Smooth muscle cell (in vitro differentiated cells): ENCODE measurements at regions not wholly inside any gene's neighbourhood (a gene's known extent, or its start where the extent isn't known, plus 50 kb on each side); places are given as distances from the start of the nearest gene placed in this dataset.

ENCODE experiments used
- DNase-seq: peaks from one replicate; lab custom pipeline; 2025; ENCODE audit not compliant: unreplicated experiment; lab: John Stamatoyannopoulos, UW
- H2AFZ ChIP-seq: fragments of 200-600 bp; sonication (generic); 2 replicates; pipeline ENCODE4 v1.6.0; 2016; ENCODE audit warnings: antibody characterized with exemption, low read depth, mild to moderate bottlenecking
- H3F3A ChIP-seq: fragments of 200-600 bp; sonication (generic); 2 replicates; pipeline ENCODE4 v1.6.0; 2017; ENCODE audit warnings: antibody characterized with exemption, low read depth
- H3K27ac ChIP-seq: fragments of 200-600 bp; sonication (generic); 2 replicates; pipeline ENCODE4 v1.5.1; 2016; ENCODE audit warnings: low read depth, mild to moderate bottlenecking
- H3K27me3 ChIP-seq: fragments of 200-600 bp; sonication (generic); 2 replicates; pipeline ENCODE4 v1.6.1; 2016; ENCODE audit warnings: low read depth, mild to moderate bottlenecking
- H3K36me3 ChIP-seq: fragments of 200-600 bp; sonication (generic); 2 replicates; pipeline ENCODE4 v1.5.1; 2016; ENCODE audit warnings: low read depth
- H3K4me1 ChIP-seq: fragments of 200-600 bp; sonication (generic); 2 replicates; pipeline ENCODE4 v1.5.1; 2016; ENCODE audit warnings: low read depth
- H3K4me2 ChIP-seq: fragments of 200-600 bp; sonication (generic); 2 replicates; pipeline ENCODE4 v1.6.0; 2016; ENCODE audit warnings: mild to moderate bottlenecking
- H3K4me3 ChIP-seq: fragments of 200-600 bp; sonication (generic); 2 replicates; pipeline ENCODE4 v1.5.1; 2016; ENCODE audit warnings: mild to moderate bottlenecking
- H3K79me2 ChIP-seq: fragments of 200-600 bp; sonication (generic); 2 replicates; pipeline ENCODE4 v1.6.0; 2016; ENCODE audit warnings: low read depth, mild to moderate bottlenecking
- H3K9ac ChIP-seq: fragments of 200-600 bp; sonication (generic); 2 replicates; pipeline ENCODE4 v1.6.0; 2016; ENCODE audit warnings: low read depth
- H3K9me3 ChIP-seq: fragments of 200-600 bp; sonication (generic); replicated peaks from 2 replicates; pipeline ENCODE4 v1.5.1; 2016; ENCODE audit warnings: low read depth
- H4K20me1 ChIP-seq: fragments of 200-600 bp; sonication (generic); 2 replicates; pipeline ENCODE4 v1.6.0; 2016; ENCODE audit warnings: low read depth
- WGBS: methylation state at CpG from one replicate; pipeline ENCODE4 v1.1.7; 2016; ENCODE audit warnings: low lambda C conversion rate; 5-methylcytosine and 5-hydroxymethylcytosine counted together
- TF ChIP-seq, protein P1 (sequence below): fragments of 200-600 bp; sonication (generic); IDR thresholded peaks from 2 replicates; pipeline ENCODE4 v1.5.1; 2017; ENCODE audit warnings: borderline replicate concordance, mild to moderate bottlenecking, antibody characterized with exemption; ENCODE audit not compliant: insufficient read depth, poor library complexity, severe bottlenecking

DNA sequence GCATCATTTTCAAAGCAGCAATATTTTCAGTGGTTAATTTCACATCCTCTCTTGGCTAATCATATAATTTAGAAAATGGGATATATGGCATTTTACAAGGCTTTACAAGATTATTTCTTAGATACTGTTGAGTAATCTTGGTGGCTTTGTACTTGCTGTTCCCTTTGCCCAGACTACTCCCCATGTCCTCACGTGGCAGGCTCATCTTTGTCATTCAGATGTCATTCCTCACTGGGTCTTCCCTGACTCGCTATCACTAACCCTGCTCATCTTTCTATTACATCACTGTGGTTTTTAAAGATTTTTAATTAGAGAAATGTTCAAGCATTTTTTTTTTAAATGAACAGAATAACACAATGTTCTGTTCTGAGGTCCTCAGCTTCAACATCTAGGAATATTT, 240.0 kb upstream of the IRX5 start:
- no peak for DNase-seq
- H3K27me3 ChIP-seq: peaks cover 60% of the 10 kb centered on the region
- H3K4me2 ChIP-seq: no peak overlapping the region
- no peak overlapping the region for H2AFZ ChIP-seq
- H3K9me3 ChIP-seq: no peaks in the 10 kb centered on the region
- H3K79me2 ChIP-seq: no peaks in the 10 kb centered on the region
- no peak overlapping the region for H3K4me3 ChIP-seq
- no peaks in the 10 kb centered on the region for H3K36me3 ChIP-seq
- H3F3A ChIP-seq: no peaks in the 10 kb centered on the region
- H3K9ac ChIP-seq: no peak overlapping the region
- WGBS: 54% methylated on average over 2 of the region's 2 CpGs
- H4K20me1 ChIP-seq: no peaks in the 10 kb centered on the region
- TF ChIP-seq, protein P1, sequence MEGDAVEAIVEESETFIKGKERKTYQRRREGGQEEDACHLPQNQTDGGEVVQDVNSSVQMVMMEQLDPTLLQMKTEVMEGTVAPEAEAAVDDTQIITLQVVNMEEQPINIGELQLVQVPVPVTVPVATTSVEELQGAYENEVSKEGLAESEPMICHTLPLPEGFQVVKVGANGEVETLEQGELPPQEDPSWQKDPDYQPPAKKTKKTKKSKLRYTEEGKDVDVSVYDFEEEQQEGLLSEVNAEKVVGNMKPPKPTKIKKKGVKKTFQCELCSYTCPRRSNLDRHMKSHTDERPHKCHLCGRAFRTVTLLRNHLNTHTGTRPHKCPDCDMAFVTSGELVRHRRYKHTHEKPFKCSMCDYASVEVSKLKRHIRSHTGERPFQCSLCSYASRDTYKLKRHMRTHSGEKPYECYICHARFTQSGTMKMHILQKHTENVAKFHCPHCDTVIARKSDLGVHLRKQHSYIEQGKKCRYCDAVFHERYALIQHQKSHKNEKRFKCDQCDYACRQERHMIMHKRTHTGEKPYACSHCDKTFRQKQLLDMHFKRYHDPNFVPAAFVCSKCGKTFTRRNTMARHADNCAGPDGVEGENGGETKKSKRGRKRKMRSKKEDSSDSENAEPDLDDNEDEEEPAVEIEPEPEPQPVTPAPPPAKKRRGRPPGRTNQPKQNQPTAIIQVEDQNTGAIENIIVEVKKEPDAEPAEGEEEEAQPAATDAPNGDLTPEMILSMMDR: no peak
- H3K27ac ChIP-seq: no peak overlapping the region
- no peaks in the 10 kb centered on the region for H3K4me1 ChIP-seq

DNA sequence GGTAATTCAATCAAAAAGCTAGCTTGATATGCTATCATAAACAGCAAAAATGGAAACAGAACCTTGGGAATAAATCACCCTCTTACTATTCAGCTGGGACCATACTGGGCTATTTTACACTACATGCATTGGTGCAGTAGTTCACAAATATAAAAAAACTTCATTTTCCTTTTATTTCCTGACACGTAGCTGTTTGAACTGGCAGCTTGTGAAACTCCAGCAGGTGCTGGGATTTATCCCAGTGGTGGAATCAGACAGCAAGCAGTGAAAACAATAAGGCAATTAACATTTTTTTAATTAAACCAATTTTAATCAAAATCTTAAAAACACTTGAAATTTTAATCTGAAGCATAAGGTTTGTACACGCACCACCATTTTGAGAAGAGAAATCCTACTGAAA, 240.4 kb upstream of the IRX5 start:
- H4K20me1 ChIP-seq: no peaks in the 10 kb centered on the region
- H3F3A ChIP-seq: no peaks in the 10 kb centered on the region
- no peak overlapping the region for H3K27ac ChIP-seq
- H3K27me3 ChIP-seq: peaks cover 61% of the 10 kb centered on the region
- no peaks in the 10 kb centered on the region for H3K79me2 ChIP-seq
- H2AFZ ChIP-seq: no peak overlapping the region
- TF ChIP-seq, protein P1: no peak
- WGBS: 85% methylated on average over 2 of the region's 2 CpGs
- H3K4me2 ChIP-seq: no peak overlapping the region
- no peaks in the 10 kb centered on the region for H3K9me3 ChIP-seq
- H3K36me3 ChIP-seq: no peaks in the 10 kb centered on the region
- H3K4me1 ChIP-seq: no peaks in the 10 kb centered on the region
- no peak for DNase-seq
- H3K4me3 ChIP-seq: no peak overlapping the region
- no peak overlapping the region for H3K9ac ChIP-seq

DNA sequence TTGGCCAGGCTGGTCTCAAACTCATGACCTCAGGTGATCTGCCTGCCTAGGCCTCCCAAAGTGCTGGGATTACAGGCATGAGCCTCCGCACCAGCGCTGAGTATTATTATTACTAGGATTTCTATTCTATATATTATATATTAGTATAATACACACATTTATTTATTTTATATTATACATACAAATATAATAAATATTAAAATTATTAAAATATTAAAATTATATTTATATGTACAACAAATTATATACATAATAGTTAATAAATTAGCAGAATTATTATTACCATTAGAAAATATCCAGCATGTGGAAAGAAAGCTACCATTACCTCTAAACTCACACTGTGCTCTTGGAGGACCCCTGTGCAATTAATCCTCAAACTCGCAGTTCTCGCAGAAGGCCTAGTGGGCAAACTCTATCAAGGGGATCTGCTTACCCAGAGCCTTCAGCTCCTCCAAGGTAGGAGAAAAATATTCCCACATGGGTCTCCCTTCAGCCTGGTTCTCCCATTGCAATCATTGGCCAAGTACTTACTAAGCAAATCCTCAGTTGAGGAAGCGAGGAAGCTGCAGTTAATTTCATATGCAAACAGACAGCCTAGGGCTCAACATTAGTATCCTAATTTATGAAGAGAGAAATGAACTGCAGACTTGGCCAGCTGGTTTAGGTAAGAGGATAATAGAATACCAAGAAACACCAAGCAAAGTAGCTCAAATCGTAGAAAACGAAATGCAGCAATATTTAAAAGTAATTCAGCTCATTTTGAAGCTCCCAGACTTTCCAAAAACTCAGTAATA, 241.4 kb upstream of the IRX5 start:
- TF ChIP-seq, protein P1: no peak
- H3F3A ChIP-seq: no peaks in the 10 kb centered on the region
- no peaks in the 10 kb centered on the region for H4K20me1 ChIP-seq
- H3K36me3 ChIP-seq: no peaks in the 10 kb centered on the region
- H3K27me3 ChIP-seq: peaks cover 62% of the 10 kb centered on the region
- no peak overlapping the region for H3K9ac ChIP-seq
- H3K4me2 ChIP-seq: no peak overlapping the region
- no peak overlapping the region for H3K4me3 ChIP-seq
- H3K4me1 ChIP-seq: no peaks in the 10 kb centered on the region
- H3K27ac ChIP-seq: no peak overlapping the region
- H3K79me2 ChIP-seq: no peaks in the 10 kb centered on the region
- WGBS: 90% methylated on average over 7 of the region's 7 CpGs
- no peaks in the 10 kb centered on the region for H3K9me3 ChIP-seq
- no peak for DNase-seq
- no peak overlapping the region for H2AFZ ChIP-seq

DNA sequence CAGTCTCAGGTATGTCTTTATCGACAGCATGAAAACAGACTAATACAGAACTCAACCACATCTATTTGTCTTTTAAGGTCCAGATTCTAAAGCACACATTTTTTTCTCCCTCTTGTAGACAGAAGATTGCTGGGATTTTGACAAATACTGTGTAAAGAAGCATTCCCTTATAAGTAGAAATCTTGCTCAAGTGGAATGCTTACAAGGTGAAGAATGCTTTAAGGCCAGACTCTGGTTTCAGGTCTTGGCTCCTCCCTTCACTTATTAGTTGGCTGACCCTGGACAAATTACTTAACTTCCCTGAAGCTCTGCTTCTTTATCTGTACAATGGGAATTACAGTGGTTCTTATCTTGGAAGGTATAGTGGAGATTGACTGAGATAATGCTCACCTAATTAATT, 242.3 kb upstream of the IRX5 start:
- H3K9me3 ChIP-seq: no peaks in the 10 kb centered on the region
- H3K27ac ChIP-seq: no peak overlapping the region
- H3K9ac ChIP-seq: no peak overlapping the region
- H3K4me2 ChIP-seq: no peak overlapping the region
- TF ChIP-seq, protein P1: no peak
- no peaks in the 10 kb centered on the region for H4K20me1 ChIP-seq
- peaks cover 62% of the 10 kb centered on the region for H3K27me3 ChIP-seq
- H2AFZ ChIP-seq: no peak overlapping the region
- no peaks in the 10 kb centered on the region for H3K79me2 ChIP-seq
- no peaks in the 10 kb centered on the region for H3K36me3 ChIP-seq
- no peaks in the 10 kb centered on the region for H3K4me1 ChIP-seq
- H3F3A ChIP-seq: no peaks in the 10 kb centered on the region
- no peak overlapping the region for H3K4me3 ChIP-seq
- no peak for DNase-seq
- 94% methylated on average over 1 of the region's 1 CpG for WGBS
